SK-N-SH (cell line): ENCODE measurements at regions not wholly inside any gene's neighbourhood (a gene's known extent, or its start where the extent isn't known, plus 50 kb on each side); places are given as distances from the start of the nearest gene placed in this dataset.

Experiments used
- CHD2 ChIP-seq: fragments of 150-350 bp; IDR thresholded peaks from 2 replicates; pipeline ENCODE4 v1.6.1; 2018; ENCODE audit warnings: low read length; ENCODE audit not compliant: partially characterized antibody
- CTCF ChIP-seq: fragments of 200-600 bp; sonication (generic); IDR thresholded peaks from 2 replicates; pipeline ENCODE4 v1.6.1; 2017; ENCODE audit warnings: antibody characterized with exemption, mild to moderate bottlenecking, moderate library complexity
- ELF1 ChIP-seq: IDR thresholded peaks from 2 replicates; pipeline ENCODE4 v1.4.0; 2012
- EZH2phosphoT487 ChIP-seq: fragments of 200-600 bp; sonication (generic); IDR thresholded peaks from 2 replicates; pipeline ENCODE4 v1.6.1; 2017; ENCODE audit warnings: low read depth, mixed run types, mild to moderate bottlenecking, antibody characterized with exemption, moderate library complexity, borderline replicate concordance
- FOSL2 ChIP-seq: IDR thresholded peaks from 2 replicates; pipeline ENCODE4 v1.4.0; 2012; ENCODE audit warnings: low read depth, mild to moderate bottlenecking, moderate library complexity, borderline replicate concordance
- FOXM1 ChIP-seq: IDR thresholded peaks from 2 replicates; pipeline ENCODE4 v1.4.0; 2012; ENCODE audit warnings: low read depth, mild to moderate bottlenecking
- JUND ChIP-seq: IDR thresholded peaks from 2 replicates; pipeline ENCODE4 v1.4.0; 2012
- MAX ChIP-seq: IDR thresholded peaks from 2 replicates; pipeline ENCODE4 v1.4.0; 2012; ENCODE audit warnings: low read depth
- NRF1 ChIP-seq: IDR thresholded peaks from 2 replicates; pipeline ENCODE4 v1.6.1; 2012; ENCODE audit warnings: low read depth, mild to moderate bottlenecking, low read length
- POLR2AphosphoS5 ChIP-seq: IDR thresholded peaks from 2 replicates; pipeline ENCODE4 v1.6.1; 2012; ENCODE audit warnings: low read depth, low read length
- RAD21 ChIP-seq: IDR thresholded peaks from 2 replicates; pipeline ENCODE4 v1.6.1; 2012; ENCODE audit warnings: mild to moderate bottlenecking, low read length
- YY1 ChIP-seq: IDR thresholded peaks from 2 replicates; pipeline ENCODE4 v1.4.0; 2012; ENCODE audit warnings: low read depth, mild to moderate bottlenecking
- TF ChIP-seq, protein P1 (sequence below): IDR thresholded peaks from 2 replicates; pipeline ENCODE4 v1.6.1; 2012; ENCODE audit warnings: mild to moderate bottlenecking, low read depth, low read length, moderate library complexity

GRCh38 chr10:8639486-8640185 is 585.1 kb downstream of the GATA3 start:
- TF ChIP-seq JUND (no peak), CTCF (no peak), NRF1 (no peak), YY1 (no peak), FOXM1 (no peak), ELF1 (no peak), MAX (no peak), EZH2phosphoT487 (no peak), POLR2AphosphoS5 (no peak), CHD2 (no peak), RAD21 (no peak), FOSL2 (no peak)
- TF ChIP-seq, protein P1, sequence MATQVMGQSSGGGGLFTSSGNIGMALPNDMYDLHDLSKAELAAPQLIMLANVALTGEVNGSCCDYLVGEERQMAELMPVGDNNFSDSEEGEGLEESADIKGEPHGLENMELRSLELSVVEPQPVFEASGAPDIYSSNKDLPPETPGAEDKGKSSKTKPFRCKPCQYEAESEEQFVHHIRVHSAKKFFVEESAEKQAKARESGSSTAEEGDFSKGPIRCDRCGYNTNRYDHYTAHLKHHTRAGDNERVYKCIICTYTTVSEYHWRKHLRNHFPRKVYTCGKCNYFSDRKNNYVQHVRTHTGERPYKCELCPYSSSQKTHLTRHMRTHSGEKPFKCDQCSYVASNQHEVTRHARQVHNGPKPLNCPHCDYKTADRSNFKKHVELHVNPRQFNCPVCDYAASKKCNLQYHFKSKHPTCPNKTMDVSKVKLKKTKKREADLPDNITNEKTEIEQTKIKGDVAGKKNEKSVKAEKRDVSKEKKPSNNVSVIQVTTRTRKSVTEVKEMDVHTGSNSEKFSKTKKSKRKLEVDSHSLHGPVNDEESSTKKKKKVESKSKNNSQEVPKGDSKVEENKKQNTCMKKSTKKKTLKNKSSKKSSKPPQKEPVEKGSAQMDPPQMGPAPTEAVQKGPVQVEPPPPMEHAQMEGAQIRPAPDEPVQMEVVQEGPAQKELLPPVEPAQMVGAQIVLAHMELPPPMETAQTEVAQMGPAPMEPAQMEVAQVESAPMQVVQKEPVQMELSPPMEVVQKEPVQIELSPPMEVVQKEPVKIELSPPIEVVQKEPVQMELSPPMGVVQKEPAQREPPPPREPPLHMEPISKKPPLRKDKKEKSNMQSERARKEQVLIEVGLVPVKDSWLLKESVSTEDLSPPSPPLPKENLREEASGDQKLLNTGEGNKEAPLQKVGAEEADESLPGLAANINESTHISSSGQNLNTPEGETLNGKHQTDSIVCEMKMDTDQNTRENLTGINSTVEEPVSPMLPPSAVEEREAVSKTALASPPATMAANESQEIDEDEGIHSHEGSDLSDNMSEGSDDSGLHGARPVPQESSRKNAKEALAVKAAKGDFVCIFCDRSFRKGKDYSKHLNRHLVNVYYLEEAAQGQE, result no peak
